HuH-7 (cell line): ENCODE measurements at regions not wholly inside any gene's neighbourhood (a gene's known extent, or its start where the extent isn't known, plus 50 kb on each side); places are given as distances from the start of the nearest gene placed in this dataset.

Source experiments
- DNase-seq: peaks from one replicate; pipeline ENCODE4 v3.0.0; 2011; ENCODE audit warnings: low spot score

- no peak for DNase-seq
Measured at GRCh38 chr13:40306817-40307216, 359.6 kb downstream of the FOXO1 start.

DNA sequence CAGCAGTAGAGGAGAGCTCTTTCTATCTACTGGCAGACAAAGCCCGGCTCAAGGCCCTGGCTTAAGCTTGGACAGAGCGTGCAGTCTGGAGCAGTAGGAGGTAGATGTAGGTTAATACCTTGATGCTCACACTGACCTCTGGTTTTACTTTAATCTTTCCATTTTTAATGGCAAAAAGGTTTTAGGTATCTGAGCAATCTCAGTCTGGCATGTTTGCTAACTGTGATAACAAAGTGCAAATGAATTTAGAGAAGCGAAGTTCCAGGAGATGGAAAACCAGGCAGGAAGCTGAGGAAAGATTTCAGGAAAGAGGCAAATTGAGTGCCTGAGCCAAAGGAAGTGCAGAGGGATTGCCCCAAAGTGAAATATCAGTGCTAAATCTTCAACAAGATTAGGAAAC lies 356.6 kb downstream of the FOXO1 start:
- DNase-seq, result no peak

DNA sequence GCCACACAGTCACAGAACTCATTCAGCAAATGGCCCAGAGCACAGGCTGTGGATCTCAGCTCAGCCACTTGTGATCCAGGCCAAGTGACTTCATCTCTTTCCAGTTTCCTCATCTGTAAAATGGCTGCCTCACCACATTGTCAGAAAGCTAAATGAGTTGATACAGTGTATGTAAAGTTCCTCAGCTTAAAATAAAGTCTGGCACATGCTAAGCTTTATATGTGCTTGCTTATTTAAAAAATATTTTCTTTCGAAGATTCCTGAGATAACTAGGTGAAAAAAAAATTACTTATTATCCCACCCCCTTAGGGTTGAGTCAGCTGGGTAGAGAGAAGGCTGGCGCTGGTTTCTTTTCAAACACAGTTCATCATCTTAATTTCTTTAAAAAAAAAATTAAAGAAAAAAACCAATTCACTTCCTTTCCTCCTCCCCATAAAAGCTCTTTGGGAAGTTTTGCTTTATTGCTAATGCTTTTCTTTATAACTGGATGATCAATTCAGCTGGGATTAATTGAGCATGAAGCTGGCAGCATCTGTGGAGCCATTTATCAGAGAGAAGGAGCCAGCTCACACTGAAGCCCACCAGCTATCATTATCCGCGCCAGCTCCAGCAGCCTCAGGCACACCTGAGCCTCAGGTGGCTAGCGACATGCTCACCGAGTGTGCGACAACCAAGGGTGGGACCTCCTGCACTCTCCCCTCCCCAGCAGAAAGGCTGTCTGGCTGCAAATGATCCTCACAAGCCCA lies 354.9 kb downstream of the FOXO1 start:
- DNase-seq, result no peak

DNA sequence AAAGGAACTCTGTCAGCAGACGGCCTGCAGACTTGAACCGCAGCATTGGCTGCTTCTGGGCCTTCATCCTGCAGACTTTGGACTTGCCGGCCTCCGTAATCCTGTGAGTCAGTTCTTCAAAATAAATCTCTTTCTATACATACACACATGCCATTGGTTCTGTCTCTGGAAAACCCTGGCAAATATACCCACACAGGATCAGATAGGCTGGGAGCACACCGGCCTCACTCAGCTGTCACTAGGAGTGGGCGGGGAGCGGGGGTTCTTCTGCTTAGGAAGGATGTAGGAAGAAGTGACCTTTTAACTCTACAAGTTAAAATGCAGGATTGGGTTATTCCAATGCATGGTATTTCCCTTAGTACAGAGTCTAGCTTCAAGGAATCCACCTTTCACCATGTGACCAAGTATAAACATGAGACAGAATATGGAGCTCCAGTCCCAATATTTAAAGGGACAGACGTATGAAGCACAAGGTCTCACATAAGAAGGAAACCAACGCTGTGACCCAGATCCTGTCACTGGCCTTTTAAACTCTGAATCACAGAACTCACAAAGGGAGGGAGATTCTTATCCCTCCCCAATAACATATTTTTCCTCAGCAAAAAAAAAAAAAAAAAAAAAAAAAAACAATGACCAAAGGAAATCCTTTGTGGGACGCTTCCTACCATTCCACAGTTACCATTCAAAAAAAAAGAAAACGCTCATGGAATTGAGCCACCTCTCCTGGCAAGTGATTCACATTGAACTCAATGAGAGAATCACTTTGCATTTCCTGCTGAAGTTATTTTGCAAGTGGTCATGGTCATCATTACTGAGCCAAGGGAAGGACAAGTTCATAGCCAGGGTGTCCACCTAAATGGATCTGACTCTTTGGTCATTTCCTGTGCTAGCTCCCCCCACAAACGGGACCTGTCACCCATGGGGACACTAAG lies 352.9 kb downstream of the FOXO1 start:
- no peak for DNase-seq

DNA sequence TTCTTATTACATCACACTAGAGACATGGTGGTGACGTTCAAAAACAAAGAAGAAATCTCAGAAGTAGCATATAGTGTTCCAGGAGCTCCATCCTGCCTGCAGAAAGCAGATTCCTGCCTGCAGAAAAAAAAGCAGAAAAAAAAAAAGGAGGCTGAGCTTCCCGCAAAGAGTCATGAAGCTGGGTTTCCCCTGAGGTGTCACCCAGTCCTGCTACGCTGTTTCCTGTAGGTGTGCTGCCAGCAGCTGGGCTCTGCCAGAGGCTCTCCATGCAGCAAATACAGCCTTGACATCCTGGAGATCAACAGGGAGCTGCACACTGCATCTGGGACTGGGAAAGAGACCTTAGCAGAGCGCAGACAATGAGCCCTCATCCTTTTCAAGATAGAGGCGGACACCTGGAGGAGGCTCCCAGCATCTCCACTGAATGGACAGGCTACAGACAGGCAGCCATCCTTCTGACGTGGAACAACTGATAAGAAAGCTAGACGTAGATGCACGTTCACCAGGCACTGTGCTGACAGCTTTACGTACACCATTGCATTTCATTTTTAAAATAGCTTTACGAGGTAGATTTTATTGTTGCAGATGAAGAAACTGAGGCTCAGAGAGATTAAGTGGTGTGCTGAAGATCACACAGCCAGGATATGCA lies 350.9 kb downstream of the FOXO1 start:
- no peak for DNase-seq

DNA sequence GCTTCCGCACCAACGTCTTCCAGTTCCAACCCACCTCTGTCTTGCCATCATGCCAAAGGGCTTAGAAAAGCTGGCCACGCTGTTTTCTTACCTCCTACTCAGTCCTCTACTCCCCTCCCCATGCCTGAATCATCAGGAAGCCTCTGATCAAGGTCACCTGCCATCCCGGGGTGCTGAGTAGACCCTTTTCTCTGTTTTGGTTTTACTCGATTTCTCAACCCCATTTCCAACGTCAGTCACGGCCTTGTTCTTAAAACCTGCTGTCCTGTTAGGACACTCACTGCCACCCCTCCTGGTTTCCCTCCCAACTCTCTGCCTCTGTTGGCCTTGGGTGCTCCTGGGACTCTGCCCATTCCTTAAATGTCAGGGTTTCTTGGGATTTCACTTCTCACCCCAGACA lies 350.1 kb downstream of the FOXO1 start:
- DNase-seq, result no peak

- DNase-seq, result no peak
Measured at GRCh38 chr13:40317980-40318327, 348.5 kb downstream of the FOXO1 start.

- DNase-seq, result no peak
Measured at GRCh38 chr13:40318366-40318765, 348.1 kb downstream of the FOXO1 start.

DNA sequence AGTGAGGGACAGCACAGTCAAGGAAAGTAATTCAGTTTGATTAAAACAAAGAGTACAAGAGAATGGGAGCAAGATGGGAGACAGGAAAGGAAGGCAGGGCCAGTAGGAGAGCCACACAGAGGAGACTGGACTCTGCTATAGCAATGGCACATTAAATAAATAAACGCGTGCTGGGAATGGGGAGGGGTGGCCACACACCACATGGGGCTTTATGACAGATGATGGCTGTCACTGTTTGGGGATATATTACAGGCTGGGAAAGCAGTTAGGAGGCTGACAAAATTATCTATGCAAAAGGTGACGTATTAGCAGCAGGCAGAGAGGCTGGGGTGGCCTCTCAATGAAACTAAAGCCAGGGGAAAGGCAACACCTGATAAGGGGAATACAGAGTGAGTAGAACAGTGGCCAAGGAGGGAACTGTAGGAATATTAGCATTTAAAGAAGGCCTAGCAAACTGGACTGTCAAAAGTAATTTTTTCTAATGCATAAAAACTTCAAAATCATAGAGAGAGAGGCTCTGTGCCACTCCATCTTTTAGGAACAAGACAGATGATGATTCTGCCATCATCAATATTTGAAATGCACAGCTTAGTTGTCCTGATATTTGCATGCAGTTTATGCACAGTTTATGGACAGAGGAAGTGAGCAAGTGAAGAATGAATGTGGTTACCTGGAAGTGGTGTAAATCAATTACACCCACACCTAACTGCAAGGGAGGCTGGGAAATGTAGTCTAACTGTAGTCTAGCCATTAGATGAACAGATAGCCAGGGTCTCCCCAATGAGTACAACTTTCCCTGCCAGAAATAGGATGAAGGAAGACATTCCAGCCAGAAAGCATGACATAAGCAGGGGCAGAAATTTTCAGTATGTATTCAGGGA lies 346.5 kb downstream of the FOXO1 start:
- DNase-seq, result no peak

DNA sequence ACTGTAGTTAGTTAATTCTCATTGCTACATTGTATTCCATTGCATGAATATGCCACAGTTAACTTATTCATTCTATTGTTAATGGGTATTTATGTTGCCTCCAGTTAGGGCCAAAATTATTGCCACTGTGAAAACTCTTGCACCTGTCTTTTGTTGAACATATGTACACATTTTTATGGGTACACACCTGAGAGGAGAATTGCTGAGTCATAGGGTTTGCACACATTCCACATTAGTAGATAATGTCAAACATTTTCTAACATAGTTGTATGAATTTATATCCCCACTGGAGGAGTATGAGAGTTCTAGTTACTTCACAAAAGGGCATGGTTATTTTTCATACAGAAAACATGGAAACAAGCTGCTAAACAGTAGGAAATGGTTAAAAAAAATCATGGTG lies 338.4 kb downstream of the FOXO1 start:
- DNase-seq, result no peak

DNA sequence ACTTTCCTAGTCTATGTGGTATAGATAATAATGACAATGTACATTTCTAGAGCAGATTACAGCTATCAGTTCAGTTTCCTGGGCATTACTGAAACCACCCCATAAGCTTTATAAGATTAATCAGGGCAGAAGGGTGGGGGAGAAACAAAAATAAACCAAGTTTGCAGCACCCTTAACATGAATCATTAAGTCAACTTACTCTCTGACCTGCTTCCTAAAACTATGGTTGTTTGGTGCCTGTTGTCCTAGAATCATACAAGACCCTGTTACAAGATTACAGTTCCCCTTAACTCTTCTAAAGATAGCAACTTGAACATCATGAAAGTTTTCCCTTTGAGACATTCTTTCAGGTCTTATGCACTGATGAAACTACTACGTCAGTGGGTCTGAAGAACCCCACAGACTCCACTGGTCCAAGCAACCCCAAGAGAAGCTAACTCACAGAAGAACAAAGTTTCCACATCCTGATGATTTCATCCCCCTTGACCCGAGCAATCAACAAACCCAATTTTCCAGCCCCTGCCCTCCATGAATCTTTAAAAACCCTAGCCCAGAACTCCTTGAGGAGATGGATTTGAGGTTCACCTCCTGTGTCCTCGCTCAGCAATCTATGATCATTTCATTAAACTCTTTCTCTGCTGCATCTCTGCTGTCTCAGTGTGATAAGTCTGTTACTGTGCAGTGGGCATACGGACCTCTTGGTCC lies 336.5 kb downstream of the FOXO1 start:
- no peak for DNase-seq

- no peak for DNase-seq
Measured at GRCh38 chr13:40330950-40331349, 335.5 kb downstream of the FOXO1 start.

GRCh38 chr13:40331802-40332201 lies 334.6 kb downstream of the FOXO1 start:
- no peak for DNase-seq

DNA sequence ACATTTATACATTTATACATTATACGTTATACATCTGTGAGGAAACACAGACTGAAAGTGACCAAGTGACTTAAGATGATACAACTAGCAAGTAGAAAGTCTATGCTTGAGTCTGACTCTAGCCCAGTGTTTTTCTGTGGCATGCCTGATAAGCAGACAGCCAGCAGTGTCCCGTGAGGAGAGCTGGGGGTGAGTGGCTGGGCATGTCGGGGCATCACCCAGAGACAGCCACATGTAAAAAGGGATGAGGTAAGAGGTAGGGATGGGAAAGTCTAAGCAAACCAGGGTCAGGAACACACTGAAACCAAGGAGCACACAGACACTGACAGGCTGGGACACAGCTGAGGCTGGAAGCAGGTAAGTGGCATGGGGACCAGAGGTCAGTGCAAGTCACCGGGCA lies 333.2 kb downstream of the FOXO1 start:
- DNase-seq, result no peak

GRCh38 chr13:40334031-40334430 lies 332.4 kb downstream of the FOXO1 start:
- DNase-seq, result no peak

DNA sequence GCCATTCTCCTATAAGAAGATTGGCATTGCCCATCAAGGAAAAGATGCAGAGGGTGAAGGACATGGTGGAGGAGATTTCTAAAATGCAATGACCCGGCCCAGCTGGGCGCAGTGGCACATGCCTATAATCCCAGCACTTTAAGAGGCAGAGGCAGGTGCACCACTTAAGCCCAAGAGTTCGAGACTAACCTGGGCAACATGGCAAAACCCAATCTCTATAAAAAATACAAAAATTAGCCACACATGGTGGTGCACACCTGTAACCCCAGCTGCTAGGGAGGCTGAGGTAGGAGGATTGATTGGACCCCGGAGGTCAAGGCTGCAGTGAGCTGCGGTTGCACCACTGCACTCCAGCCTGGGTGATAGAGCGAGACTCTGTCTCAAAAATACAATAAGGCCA lies 331.8 kb downstream of the FOXO1 start:
- no peak for DNase-seq

DNA sequence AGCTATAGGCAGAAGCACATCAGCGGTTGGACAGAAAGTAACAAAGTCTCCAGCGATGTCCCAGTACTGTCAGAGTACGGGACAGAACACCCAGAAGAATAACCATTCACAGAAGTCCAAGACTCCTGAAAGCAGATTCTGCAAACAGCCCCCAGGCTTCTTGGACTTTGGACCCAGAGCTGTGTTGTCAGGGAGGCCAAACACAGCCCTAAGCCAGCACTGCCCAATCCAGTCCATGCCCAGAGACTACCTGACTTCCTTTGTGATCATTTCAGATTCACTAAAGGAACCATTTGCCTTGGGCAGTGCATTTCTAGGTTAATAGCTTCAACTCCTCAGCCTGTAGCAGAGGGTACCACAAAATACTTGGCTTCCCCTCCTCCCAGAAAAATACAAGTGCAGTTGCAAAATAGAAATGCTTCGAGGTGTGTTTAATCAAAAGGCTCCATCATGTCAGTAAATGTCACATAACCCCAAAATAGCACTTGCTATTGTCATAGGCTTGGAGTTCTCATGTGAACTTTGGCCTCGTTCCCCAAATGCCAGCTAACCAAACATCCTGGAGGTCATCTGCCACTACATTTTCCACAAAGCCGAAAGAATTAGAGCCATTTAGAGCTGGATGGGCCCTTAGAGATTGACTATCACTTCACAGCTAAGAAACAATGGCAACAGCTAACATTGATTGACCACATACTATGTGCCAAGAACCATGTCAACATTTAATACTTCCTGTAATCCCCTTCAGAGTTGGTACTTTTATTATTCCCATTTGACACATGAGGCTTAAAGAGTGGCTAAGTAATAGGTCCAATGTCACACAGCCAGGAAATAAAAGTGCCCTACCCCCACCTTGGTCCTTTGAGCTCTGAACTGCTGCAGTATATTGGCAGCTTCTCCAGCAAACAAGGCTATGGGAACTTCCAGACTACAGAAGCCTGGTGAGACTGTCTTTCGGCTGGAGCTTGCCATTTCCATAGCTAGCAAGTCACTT lies 329.9 kb downstream of the FOXO1 start:
- no peak for DNase-seq

- no peak for DNase-seq
Measured at GRCh38 chr13:40337651-40338050, 328.8 kb downstream of the FOXO1 start.

- DNase-seq, result no peak
Measured at GRCh38 chr13:40338217-40338616, 328.2 kb downstream of the FOXO1 start.
